Middle frontal gyrus (tissue), 1 donor: ENCODE measurements at regions not wholly inside any gene's neighbourhood (a gene's known extent, or its start where the extent isn't known, plus 50 kb on each side); places are given as distances from the start of the nearest gene placed in this dataset.

Experiments used
- DNase-seq: peaks from one replicate; pipeline ENCODE4 v3.0.0-alpha.2; 2015; ENCODE audit warnings: low spot score; ENCODE audit errors: extremely low spot score

GRCh38 chr3:81289676-81290075 is 471.8 kb downstream of the GBE1 start:
- DNase-seq, result no peak

- no peak for DNase-seq
These were observed 481.7 kb downstream of the GBE1 start for GRCh38 chr3:81279481-81280379.

GRCh38 chr3:81277853-81278252 is 483.6 kb downstream of the GBE1 start:
- DNase-seq, result no peak

- DNase-seq, result no peak
These were observed 486.8 kb downstream of the GBE1 start for GRCh38 chr3:81274671-81275070.

- no peak for DNase-seq
These were observed 490.7 kb downstream of the GBE1 start for GRCh38 chr3:81270603-81271379.

DNA sequence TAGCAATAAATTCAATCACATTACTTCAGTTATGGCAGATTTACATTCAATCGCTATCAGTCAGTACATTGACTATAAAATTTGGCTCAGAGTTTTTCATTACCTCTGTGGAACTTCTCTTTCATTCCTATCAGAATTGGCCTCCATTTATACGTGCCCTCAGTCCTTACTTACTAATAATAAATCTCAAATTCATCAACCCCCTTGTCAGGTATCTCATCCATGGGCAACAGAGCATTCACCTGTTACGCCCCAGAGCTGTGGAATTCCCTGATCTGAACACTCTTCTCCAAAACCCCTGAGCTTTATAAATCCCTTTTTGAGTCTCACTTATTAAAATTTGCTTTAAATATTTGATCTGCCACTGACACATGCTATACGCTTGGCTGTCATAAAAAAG is 492.9 kb downstream of the GBE1 start:
- no peak for DNase-seq

DNA sequence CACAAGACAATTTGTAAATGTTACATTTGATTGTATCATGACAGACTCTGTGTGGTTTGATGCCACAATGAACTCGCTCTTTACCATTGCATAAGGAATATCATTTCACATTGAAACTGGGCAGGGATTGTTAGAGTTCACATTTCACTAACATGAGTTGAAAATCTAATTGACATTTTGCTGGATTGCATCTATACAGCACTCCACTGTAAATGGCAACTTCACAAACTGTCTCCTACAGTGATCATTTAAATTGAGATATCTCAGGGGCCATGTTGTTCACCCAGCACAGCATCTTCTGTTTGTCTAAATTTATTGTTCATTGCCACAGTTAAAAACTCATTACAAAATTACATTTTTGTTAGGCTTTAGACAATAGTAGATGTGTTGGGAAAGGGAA is 499.4 kb downstream of the GBE1 start:
- DNase-seq, result no peak

- no peak for DNase-seq
These were observed 506.0 kb downstream of the GBE1 start for GRCh38 chr3:81255463-81255862.

DNA sequence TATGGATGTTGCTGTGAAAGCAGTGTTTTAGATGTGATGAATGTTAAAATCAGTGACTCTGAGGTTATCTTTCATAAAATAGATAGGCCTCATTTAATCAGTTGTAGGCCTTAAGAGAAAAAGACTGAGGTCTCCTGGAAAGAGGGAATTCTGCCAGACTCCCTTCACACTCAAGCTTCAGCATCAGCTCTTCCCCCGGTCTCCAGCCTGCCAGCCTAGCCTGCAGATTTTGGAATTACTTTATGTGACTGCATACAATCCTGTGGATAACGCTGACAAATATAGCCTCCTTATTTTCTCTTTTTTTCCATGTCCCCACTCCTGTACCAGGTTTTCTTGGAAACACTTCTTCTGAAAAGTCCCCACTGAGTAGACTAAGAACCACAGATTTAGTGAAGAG is 510.3 kb downstream of the GBE1 start:
- DNase-seq, result no peak

DNA sequence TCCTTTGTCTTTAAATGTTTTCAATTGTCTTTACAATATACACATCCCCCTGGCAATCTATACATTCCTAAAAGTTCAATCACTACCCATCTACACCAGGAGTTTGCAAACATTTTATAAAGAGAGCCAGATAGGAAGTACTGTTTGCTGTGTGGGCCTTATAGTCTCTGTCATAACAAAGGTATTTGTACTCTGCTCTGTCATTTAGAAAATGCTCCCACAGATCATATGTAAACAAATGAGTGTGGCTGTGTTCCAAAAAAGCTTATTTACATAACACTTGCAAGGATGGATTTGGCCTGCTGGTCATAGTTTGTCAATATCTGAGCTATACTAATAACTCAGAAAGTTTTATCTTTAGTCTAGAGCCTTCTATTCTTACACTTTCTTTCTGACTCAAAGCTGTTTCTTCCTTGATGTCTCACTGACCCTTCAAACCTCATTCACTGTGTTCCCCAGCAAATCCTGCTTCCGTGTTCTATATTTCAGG is 511.9 kb downstream of the GBE1 start:
- DNase-seq, result no peak

DNA sequence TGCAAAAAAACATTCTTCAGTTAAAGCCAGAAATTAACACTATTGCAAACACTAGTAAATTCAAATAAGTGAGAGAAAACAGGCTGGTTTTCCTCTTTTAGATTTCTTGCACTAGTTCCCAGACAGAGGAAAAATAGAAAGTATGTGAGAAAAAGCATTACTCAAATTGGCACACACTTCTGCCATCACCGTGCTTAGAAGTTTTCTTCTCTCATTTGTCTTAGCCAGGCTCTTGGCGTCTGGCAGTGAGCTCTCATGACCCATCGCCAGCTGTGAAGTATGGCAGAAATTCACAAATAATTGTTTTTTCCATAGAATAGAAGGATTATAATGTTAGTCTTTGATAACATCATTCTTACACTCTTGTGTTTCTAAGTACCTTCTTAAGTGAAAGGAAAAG is 515.9 kb downstream of the GBE1 start:
- peak; percentile 50 for DNase-seq

GRCh38 chr3:81245043-81245442 is 516.4 kb downstream of the GBE1 start:
- DNase-seq, result no peak

DNA sequence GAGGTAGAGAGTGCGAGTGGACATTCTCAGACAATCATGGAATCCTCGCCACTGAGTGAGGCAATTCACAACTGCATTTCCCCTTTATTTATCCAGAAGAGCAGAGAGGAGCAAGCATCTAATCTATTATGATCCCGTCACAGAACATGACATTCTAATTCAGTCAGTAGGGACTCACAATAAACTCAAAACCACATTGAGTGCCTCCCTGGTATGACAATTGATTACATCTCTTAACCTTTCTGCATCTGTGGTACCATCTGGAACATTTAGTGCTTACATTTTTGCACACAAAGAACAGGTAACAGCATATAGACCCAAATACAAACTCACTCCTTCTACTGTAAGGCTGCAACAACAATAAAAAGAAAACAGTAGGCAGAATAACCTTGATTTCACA is 517.2 kb downstream of the GBE1 start:
- no peak for DNase-seq

GRCh38 chr3:81242871-81243270 is 518.6 kb downstream of the GBE1 start:
- peak; percentile 21 for DNase-seq

GRCh38 chr3:81237181-81237580 is 524.3 kb downstream of the GBE1 start:
- DNase-seq, result no peak

GRCh38 chr3:81218023-81218422 is 543.4 kb downstream of the GBE1 start:
- no peak for DNase-seq

- DNase-seq, result no peak
These were observed 544.3 kb downstream of the GBE1 start for GRCh38 chr3:81217101-81217500.

DNA sequence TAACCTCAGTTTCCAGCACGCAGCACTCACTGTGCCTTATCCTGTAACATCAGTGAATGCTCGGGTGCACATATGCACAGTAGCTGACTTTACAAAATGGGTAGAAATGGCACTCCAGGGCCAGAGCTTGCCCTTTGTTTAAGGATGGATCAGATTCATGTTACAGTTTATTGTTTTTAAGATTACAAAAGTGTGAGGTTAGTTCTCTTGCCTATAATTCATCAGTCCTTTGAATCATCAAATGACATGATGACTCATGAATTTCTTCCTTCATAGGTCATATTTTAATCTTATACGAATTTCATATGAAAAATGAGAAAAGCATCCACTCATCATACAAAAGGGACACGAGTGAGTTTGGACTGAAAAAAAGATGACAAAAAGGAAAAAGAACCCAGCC is 545.3 kb downstream of the GBE1 start:
- no peak for DNase-seq

- DNase-seq, result no peak
These were observed 546.8 kb downstream of the GBE1 start for GRCh38 chr3:81214631-81215030.

- no peak for DNase-seq
These were observed 561.9 kb downstream of the GBE1 start for GRCh38 chr3:81199587-81199986.

GRCh38 chr3:81198756-81199155 is 562.7 kb downstream of the GBE1 start:
- no peak for DNase-seq

DNA sequence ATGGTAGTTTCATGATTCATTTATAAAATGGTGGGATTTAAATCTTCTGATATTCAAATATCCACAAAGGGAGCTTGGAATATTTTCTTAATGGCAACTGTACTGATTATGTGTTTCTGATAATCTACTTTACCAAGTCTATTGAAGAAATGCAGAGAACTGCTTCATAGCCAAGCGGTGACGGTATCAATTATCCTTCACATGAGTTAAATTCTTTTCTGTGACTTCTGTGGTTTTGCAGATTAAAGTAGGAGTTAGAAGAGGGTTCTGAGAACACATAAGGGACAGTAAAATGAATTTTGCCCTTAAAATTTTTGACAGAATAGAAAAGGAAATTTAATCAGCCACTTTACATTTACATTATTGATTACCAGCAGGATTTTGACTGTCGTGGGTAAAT is 563.2 kb downstream of the GBE1 start:
- DNase-seq, result no peak
